T47D (cell line): ENCODE measurements at regions not wholly inside any gene's neighbourhood (a gene's known extent, or its start where the extent isn't known, plus 50 kb on each side); places are given as distances from the start of the nearest gene placed in this dataset.

ENCODE experiments used
- DNase-seq, 2 experiments: peaks; one replicate each; pipeline versions ENCODE4 v3.0.0 to v3.0.0-alpha.2; 2011 to 2012; ENCODE audit warnings: low read depth in 1 of 2, low spot score in 1 of 2
- JUND ChIP-seq: IDR thresholded peaks from 2 replicates; pipeline ENCODE4 v1.6.1; 2012; ENCODE audit warnings: low read depth
- in situ Hi-C: cut with HindIII; loops from 2 replicates; pipeline ENCODE4 v1.10.0; 2016; ENCODE audit warnings: low sequenced_read_pairs, low pct_unique_long_range_greater_than_20kb

DNA sequence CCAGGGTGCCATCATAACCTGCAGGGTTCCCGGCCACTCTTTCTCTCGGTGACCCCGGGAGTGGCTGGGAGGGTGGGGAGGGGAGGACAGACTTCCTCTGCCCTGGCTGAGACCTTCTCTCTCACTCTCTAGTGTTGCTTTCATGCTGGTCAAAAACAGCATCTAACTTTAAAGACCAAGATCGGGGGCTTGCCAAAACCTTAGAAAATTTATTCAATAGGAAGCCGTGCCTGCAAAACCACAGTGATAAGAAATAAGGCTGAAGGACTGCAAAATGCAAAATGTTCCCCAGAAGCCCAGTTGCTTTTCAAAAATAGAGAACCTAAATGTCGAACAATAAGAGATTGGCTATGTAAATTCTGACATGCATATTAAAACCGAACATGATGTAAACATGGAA lies 344.0 kb downstream of the FOXL1 start:
- in situ Hi-C loops, result no loop called here
- no peak for DNase-seq
- no peak for TF ChIP-seq JUND

DNA sequence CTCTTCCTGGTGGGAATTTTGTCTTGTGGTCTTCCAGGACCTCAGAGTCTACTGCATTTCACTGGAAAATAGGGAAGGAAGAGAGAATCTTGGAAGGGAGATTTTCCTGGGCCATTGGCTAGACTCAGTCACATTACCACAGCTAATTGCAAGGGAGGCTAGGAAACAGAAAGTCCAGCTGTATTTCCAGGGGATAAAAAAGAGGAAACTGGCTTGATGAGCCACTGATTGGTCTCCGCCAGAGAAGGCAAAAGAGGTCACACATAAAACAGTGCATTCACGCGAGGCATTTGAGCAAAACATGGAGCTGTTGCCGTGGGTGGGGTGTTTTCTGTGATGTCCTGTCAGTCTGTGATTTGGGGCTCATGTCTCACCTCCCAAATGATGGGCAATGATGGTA lies 345.3 kb downstream of the FOXL1 start:
- in situ Hi-C loops, result no loop called here
- no peak for TF ChIP-seq JUND
- DNase-seq, result no peak

DNA sequence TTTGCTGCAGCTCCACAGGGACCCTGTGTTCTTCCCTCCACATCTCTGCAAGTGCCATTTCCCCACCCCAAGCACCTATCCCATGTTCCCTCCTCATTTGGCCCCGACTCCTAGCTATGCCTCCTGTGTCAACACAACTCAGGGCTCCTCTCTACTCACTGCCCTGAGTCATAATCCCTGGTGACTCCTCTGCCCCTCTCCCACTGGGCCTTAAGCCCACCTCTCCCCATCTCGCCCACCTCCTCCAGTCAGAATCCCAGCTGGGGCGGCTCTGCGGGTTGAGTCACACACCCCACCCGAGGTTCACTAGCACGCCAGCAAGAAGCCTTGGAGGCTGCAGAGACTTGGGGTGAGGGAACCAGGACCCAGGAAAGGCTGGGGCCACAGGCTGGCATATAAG lies 346.2 kb downstream of the FOXL1 start:
- in situ Hi-C loops, result no loop called here
- no peak for DNase-seq
- no peak for TF ChIP-seq JUND

DNA sequence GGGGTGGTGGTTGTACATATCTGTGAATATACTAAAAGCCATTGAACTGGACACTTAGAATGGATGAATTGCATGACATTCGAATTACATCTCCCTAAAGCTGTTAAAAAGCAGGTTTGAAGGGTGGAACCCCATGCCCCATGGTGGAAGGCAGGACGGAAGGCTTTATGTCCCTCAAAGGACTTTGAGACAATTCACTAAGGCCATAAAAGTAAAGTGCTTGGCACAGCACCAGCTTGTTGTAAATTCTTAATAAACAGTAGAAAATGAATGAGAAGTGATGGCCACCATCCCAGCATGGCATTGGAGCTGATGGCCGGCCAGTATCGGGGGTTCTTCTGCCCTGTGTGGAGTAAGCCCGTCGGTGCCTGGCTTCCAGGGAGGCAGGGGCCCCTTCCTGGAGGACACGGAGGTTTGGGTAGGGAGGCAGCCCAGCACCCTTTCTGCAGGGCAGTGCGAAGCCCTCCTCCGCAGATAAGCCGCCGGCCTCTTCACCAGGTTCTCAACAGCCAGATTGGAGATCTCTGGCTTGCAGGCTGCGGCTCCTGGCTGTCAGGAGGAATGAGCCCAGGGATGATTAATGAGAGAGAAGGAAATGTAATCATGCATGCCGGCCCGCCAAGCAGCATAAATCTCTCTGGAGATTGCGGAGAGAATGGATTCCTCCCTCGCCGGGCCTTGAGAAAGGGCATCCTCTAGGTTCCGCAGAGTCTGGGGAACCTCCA lies 346.9 kb downstream of the FOXL1 start:
- TF ChIP-seq JUND, result no peak
- no peak for DNase-seq
- in situ Hi-C loops, result no loop called here

DNA sequence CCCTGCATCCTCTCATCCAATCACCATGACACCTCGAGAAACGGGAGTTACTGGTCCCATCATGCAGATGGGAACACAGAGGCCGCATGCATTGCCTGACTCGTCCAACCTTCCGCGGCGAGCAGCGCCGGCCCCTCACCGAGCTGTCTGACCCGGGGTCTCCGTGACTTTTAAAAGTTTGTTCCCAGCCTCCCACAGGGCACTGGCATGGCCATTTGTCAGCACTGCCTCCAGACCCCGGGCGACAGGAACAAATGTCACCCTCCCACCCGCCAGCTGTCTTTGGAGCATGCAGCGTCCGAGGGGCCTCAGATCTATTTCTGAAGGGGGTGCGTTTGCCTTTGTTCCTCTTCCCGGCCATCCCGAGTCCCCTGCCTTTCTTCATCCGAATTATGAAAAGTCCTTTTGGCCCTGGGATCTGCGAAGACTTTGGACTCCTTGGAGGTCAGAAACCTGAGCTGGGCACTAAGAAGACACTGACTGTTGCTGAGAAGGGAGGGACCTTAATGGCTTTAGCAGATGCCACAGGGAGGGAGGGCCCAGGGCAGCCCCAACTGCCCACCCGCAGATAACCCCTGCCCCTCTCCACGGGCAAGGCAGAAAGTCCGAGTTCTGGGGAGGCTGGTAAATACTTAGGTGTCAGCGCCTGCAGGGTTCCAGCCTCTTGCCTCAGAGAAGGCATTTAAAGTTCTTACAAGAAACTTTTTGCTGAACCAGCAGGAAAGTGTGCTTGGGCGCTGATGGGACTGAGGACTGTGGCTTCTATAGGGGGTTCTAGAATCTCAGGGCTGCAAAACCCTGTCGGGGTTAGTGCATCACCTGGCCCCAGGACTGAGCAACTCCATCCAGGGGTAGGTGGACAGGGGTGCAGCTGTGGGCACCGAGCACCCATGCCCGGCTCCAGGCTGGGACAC lies 348.1 kb downstream of the FOXL1 start:
- in situ Hi-C loops, result no loop called here
- TF ChIP-seq JUND, result no peak

DNA sequence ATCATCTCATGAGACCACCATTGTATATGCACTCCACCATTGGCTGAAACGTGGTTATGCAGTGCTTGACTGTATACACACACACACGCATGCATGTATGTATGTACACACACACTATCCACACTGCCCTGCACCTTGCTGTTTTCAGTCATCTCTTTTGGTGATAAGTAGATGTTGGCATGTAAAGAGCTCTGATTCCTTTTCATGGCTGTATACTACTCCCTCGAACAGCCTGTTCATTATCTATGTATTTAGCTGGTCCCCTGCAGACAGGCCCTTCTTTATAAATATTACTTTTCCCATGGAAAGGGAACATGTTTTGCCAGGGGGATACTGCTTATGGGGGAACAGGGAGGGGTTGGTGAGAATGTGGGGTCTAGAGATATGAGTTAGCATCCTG lies 349.4 kb downstream of the FOXL1 start:
- DNase-seq, result no peak
- no peak for TF ChIP-seq JUND
- in situ Hi-C loops, result no loop called here

More for the DNA sequence above, 348.1 kb downstream of the FOXL1 start:
- no peak for DNase-seq

DNA sequence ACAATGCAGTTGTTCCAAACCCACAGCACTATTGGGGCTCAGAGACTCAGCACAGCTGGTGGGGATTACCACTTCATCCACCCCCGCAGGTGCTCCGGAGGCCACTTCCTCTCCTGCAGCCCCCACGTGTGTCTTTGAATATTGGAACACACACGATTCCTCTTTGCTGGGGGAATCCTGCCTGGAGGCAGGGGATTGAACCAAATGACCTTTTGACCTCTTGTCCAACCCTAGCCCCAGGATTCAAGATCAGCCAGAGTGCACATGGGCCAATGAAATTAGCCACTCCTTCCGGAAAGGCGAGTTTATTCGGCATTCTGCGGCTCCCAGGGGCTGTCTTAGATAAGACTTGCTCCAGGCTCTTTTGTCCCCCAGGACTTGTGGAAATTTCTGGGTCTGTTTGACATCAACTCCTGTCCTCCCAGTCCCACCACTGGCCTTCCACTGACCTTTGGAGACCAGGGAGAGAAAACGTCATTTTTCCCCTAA lies 350.2 kb downstream of the FOXL1 start:
- no peak for TF ChIP-seq JUND
- in situ Hi-C loops, result no loop called here
- no peak for DNase-seq

DNA sequence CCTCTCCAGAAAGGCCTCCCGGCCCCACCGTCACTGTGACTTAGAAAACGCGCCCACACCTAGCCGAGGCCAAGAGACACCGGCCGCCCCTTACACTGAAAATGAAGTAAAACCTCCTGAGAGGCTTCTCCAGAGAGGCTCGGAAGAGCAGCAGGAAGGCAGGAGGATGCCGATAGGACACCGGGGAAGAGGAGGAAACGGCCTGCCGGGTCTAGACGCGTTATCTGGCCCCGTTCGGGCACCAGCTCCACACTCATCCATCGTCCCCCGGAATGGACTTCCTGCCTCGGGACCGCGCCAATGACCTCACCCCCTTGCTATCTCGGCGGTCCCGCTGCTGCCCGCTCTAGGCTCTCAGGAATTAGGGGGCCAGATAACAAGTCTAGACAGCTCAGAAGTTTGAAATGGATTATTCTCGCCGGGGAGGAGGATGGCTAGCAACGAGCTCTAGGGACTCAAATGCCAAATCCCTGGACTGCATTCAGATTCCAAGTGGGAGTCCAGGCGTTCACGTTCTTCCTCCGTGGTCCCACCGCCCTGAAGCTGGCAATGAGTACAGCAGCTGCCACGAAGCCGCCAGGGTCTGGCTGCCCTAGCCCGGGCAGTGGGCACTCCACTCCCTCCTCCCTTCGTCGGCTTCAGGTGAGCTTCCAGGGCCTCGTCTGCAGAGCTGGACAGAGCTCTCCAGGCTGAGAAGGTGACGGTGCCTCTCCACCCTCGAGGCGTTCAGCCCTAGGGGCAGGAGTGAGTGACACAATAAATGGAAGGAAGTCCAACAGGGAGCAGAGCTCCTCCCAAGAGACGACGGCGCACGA lies 350.9 kb downstream of the FOXL1 start:
- in situ Hi-C loops, result no loop called here
- no peak for DNase-seq
- TF ChIP-seq JUND, result no peak

DNA sequence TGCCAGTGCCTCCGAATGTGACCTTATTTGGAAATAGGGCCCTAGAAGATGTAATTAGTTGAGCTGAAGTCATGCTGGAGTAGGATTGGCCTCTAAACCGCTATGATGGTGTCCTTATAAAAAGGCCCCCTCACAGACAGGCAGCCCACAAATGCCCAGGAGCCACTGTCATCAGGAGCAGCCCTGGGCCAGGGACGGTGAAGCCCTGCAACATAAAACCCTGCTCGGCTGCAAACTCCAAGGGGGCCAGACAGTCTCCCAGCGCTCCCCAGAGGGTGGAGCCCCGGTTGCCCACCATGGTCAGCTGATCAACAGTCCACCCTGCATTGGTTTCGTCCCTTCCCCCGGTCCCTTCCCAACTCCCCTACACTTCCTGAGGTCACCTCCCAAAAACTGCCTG lies 351.7 kb downstream of the FOXL1 start:
- in situ Hi-C loops, result no loop called here
- no peak for DNase-seq
- TF ChIP-seq JUND, result no peak

DNA sequence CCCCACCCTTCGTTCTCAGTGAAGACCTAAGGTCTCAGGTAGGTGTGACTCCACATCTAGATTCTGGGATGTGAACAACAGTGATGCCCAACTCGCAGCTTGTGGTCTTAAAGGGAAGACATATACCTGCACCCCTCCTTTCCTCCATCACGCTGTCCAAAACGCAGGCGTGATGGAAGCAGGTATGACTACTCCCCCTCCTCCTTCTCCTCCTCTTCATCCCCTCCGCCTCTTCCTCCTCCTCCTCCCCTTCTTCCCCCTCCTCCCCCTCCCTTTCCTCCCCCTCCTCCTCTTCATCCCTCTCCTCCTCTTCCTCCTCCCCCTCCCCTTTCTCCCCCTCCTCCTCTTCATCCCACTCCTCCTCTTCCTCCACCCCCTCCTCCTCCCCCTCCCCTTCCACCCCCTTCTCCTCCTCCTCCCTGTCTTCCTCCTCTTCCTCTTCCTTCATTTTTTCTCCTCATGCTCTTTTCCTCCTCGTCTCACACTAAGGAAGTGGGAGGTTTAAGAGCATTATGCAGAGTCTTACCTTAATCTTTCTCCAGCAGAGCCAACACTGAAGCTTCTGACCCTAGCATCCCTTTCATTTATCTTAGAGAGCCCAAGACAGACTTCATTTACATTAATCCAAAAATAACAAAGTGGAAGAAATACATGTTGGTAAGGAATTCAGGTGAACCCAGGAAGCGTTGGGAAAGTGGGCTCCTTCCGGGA lies 352.5 kb downstream of the FOXL1 start:
- no peak for TF ChIP-seq JUND
- no peak for DNase-seq
- in situ Hi-C loops, result no loop called here

DNA sequence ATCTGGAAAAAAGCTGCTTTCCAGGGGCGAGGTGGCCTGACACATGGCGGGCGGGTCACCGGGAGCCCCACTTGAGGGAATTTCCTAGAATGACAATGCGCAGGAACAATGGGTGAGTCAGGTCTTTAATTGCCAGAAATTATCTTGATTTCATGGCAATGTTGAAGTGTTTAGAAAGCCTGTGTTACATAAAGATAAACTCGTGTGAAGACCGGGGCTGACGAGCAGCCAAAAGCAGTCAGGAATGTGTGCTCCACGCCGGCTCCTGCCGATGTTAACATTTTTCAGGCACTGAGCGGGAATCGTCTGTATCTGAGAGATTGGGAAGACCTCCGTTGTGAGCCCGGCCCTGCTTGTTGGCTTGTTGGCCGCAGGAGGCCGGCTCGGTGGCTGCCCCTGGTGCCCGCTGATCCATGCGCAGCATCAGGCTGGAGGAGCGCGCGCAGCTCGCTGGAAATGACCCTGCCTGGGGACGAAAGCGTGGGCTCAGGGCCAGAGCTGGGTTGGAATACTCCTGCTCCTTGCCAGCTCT lies 353.1 kb downstream of the FOXL1 start:
- no peak for DNase-seq
- in situ Hi-C loops, result no loop called here
- TF ChIP-seq JUND, result no peak
